ENCODE measurements at regions not wholly inside any gene's neighbourhood (a gene's known extent, or its start where the extent isn't known, plus 50 kb on each side); places are given as distances from the start of the nearest gene placed in this dataset.

DNA sequence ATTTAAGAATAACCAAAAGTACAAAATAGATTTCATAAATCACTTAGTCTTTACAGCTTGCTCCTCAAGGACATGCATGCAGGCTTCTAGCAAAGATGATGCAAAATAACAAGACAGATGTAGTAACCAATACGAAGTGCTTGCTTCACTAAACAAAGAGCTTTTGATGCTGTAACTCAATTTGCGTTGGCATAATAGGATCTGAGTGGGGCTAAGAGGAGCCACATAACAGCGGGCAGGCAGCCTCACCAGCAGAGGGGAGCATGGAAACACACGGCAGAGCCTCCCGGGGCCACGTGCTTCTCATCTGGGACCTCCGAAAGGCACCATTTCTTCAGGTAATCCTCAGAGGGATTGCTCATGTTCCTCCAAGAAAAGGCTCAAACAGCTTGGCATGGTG lies 139.7 kb downstream of the C5orf15 start:
- TF ChIP-seq CTCF (IDR thresholded peaks at IDR 0.05) (no peak), POLR2A (IDR thresholded peaks at IDR 0.05) (no peak)

Data from testis (tissue), 2 donors.